NCI-H524 treated with DMSO at 0.1 percent for 48 hours (cell line): ENCODE measurements at regions not wholly inside any gene's neighbourhood (a gene's known extent, or its start where the extent isn't known, plus 50 kb on each side); places are given as distances from the start of the nearest gene placed in this dataset.

ENCODE experiments used
- DNase-seq: peaks from one replicate; lab custom pipeline; 2025; lab: John Stamatoyannopoulos, UW

DNA sequence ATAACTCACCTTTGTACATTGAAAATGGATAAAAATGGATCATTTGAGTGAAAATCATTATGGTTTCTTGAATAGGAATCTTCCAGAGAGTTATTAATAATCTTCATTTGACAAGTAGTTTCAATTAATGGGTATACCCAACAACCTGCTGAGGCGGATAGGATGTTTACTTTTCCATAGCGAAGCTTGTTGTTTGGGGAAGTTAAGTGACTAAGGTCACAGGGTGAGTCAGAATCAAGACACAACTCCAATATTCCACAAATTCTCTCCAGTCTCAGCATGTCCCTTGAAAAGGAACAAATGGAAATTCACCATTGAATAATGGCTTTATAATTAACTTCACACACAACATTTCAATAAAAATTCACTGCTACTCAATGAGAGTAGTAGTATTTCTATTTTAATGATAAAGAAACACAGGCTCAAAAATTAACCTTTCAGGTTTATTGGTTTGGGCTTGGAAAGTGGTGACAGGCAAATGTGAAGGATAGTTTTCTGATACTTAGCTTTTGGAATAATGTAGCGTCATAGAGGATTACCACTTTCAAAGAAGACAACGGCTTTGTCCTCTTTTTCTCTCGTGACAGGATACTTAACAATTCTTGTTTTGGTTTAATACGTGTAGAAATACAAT, 211.3 kb downstream of the GPD2 start:
- no peak for DNase-seq

GRCh38 chr2:156648522-156648921, 212.3 kb downstream of the GPD2 start:
- no peak for DNase-seq

DNA sequence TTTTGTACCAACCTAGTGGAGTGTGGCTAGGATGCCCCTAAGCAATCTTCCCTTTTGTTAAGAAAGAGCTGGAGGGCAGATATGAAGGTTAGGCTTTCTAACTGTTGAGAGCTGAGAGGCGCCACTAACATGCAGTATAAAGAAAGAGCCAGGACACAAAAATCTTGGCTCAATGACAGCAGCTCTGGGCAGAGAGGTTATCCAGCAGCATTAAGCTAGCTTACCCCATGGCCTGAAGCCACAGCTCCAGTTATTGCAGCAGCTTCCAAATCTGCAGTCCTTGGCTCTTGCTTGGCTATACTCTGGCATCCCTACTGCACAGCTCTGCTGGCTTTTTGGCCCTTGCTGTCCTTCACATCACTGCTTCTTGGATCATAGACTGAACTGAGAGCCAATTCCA, 213.4 kb downstream of the GPD2 start:
- no peak for DNase-seq

DNA sequence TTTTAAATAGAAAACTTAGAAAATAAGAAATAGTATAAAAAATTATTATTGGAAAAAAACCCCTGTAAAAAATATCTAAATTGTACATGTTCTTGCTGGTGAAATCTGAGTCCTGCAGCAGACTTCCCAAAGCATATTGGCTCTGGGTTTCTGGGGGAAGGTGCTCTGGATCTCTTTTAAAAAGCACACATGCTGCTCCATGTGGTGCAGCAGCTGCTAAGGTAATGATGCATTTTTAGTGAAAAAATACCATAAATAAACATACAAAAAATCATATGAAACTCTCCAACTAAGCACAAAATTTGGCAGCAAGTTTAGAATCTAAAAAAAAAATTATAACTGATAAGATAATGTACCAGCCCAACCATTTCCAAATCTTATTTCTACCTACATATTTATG, 216.5 kb downstream of the GPD2 start:
- DNase-seq: no peak

DNA sequence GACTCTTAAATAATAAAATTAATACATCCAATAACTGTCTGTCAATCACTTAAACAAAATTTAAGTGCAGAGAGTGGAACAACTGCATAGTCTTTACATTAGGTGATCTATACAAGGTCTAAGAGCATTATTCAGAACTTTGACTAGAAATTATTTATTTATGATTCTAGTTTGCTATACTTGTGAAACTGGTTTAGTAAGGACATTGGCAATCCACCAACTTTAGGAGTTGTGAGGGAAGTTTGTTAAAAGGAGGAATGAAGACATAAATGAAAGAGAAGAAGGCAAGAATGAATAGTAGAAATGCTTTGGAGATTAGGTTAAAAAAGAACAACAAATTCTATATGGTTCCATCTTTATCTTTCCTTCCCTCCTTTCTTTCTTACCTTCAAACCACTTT, 217.5 kb downstream of the GPD2 start:
- DNase-seq: no peak

GRCh38 chr2:156657809-156658208, 221.6 kb downstream of the GPD2 start:
- DNase-seq: no peak

- no peak for DNase-seq
Observed at GRCh38 chr2:156659694-156660093, 223.5 kb downstream of the GPD2 start.

GRCh38 chr2:156663757-156664409, 227.7 kb downstream of the GPD2 start:
- no peak for DNase-seq

GRCh38 chr2:156666130-156666785, 230.1 kb downstream of the GPD2 start:
- no peak for DNase-seq

DNA sequence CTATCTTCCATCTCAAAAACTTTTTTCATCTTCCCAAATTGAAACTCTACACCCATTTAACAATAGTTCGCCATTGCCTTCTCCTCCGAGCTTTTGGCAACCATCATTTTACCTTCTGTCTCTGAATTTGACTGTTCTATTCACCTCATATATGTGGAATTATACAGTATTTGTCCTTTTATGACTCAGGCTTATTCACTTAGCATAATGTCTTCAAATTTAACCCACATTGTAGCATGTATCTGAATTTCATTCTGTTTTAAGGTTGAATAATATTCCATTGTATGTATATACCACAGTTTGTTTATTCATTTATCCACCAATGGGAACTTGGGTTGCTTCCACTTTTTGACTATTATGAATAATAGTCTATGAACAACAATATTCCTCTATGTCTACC, 233.9 kb downstream of the GPD2 start:
- DNase-seq: no peak

DNA sequence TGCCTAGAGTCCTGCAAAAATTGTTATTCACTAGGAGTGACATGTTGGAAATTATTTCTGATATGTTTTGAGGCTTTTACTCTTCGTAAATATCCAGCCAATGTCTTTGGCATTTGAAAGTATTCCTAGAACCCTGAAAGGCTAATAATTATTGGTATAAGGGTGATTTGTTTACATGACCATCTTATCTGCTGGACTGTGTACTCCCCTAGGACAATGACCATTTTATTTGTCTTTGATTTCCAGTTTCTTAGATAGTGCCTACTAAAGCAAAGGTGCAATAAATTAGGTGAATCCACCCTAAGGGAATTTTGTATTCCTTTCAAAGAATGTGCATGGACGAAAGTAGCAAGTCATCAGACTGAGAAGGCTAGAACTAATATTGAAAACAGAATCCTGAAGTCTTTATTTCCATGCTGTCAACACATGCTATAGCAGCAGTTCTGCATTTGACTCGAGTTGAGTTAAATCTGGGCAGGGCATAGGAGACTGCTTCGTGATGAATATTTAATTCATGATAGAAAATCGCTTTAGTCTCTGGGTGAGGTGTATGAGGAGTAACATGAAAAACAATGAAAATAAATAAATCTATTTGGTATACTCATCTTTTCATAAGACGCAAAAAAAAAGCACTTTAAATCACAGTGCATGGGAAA, 235.7 kb downstream of the GPD2 start:
- no peak for DNase-seq

- DNase-seq: no peak
Observed at GRCh38 chr2:156672556-156673332, 236.6 kb downstream of the GPD2 start.

DNA sequence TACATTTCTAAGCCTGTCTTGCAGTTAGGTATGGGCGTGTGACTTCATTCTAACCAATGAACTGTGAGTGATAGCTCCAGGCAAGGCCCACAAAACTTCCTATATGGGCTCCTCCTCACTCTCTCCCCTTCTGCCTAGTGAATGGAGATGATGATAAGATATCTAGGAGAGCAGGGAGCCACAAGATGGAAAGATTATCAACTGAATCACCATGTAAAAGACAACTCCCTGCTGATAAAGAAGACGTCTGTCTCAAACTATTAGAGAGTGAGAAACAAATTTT, 237.1 kb downstream of the GPD2 start:
- DNase-seq: no peak

DNA sequence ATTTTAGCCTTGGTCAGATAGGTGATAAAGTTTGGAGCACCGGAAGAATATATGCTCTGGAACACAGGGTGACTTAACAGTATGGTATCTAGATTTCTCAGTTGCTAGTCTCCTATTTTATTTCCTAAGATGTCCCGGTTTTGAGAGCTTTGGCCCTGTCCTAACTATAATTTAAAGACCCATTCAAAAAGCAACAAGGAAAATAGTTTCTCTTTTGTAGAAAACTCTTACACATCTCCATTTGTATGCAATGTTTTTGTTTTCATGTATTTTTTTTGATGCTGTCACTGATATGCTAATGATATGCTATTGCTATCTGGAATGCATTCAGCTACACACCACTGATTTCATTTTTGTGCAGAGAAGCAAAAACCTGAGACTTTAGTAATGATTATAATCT, 237.8 kb downstream of the GPD2 start:
- DNase-seq: no peak

DNA sequence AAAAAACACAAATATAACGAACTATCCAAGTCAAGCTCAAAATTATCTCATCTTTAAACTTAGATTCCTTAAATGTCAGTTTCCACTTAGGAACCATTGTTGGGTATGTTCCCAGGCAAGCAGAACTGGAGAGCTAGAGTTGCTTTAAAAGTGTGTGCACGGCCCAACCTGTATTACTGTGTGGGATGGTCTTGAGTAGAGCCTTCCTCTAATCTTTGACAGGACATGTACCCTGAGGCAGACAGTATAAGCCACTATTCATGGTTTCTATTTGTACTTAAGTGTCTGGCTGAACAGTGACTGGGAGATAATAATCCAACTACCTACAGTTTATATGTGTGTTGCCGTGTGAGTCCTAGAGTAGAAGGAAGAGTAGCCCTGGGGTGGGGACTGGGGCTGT, 239.7 kb downstream of the GPD2 start:
- no peak for DNase-seq

GRCh38 chr2:156679820-156680219, 243.6 kb downstream of the GPD2 start:
- no peak for DNase-seq

- DNase-seq: no peak
Observed at GRCh38 chr2:156680266-156680665, 244.1 kb downstream of the GPD2 start.

DNA sequence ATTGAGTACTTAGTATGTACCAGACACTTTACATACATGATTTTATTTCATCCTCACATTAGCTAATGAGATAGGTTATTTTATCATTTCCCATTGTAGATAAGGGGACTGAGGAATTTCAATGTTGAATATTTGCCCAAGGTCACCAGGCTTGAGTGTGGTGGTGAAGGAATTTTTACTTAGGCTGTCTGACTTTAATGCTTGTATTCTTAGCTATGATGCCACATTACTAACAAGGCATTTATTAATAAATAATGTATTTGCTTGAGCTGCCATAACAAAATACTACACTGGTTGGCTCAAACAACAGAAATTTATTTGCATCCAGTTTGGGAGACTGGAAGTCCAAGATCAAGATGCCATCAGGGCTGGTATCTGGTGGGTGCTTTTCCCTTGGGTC, 250.9 kb downstream of the GPD2 start:
- no peak for DNase-seq

- DNase-seq: no peak
Observed at GRCh38 chr2:156687715-156688114, 251.5 kb downstream of the GPD2 start.

- DNase-seq: no peak
Observed at GRCh38 chr2:156689939-156690338, 253.8 kb downstream of the GPD2 start.

- DNase-seq: no peak
Observed at GRCh38 chr2:156691014-156691413, 254.8 kb downstream of the GPD2 start.

GRCh38 chr2:156695020-156695419, 258.8 kb downstream of the GPD2 start:
- DNase-seq: peak; percentile 97

DNA sequence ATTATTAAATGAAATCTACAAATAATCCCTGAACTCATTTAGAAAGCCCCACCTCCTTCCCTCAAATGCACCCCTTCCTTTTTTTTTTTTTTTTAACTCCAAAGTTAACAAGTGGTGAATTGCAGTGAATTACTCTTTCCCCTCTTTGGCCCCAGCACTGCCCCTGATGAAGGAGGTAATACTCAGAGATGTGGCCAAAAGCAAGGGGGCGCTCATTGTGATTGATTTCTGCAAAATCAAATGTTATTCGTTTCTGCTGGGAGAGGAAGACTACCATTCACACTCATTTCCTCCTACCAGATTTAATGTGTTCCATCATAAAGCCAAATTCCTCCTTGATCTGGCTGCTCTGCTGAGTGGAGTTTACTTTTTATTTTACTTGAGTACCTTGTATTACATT, 259.4 kb downstream of the GPD2 start:
- no peak for DNase-seq
